Karpas-422 (cell line): ENCODE measurements at regions not wholly inside any gene's neighbourhood (a gene's known extent, or its start where the extent isn't known, plus 50 kb on each side); places are given as distances from the start of the nearest gene placed in this dataset.

Source experiments
- DNase-seq: peaks from one replicate; pipeline ENCODE4 v3.0.0-alpha.2; 2015
- H2AFZ ChIP-seq: fragments of 200-600 bp; sonication (generic); 2 replicates; pipeline ENCODE4 v1.6.1; 2014; ENCODE audit warnings: antibody characterized with exemption, low read length, mixed read lengths
- H3K27ac ChIP-seq: fragments of 200-600 bp; sonication (generic); 2 replicates; pipeline ENCODE4 v1.5.1; 2014; ENCODE audit warnings: mild to moderate bottlenecking, low read length, moderate library complexity
- H3K27me3 ChIP-seq: fragments of 200-600 bp; sonication (generic); 2 replicates; pipeline ENCODE4 v1.6.1; 2014; ENCODE audit warnings: low read length, mixed read lengths
- H3K36me3 ChIP-seq: fragments of 200-600 bp; sonication (generic); 2 replicates; pipeline ENCODE4 v1.6.1; 2014; ENCODE audit warnings: low read length, mixed read lengths; ENCODE audit not compliant: insufficient read depth
- H3K4me1 ChIP-seq: fragments of 200-600 bp; sonication (generic); 2 replicates; pipeline ENCODE4 v1.6.1; 2014; ENCODE audit warnings: mild to moderate bottlenecking, low read length, mixed read lengths
- H3K4me2 ChIP-seq: fragments of 200-600 bp; sonication (generic); 2 replicates; pipeline ENCODE4 v1.6.1; 2014; ENCODE audit warnings: low read length, low read depth, mild to moderate bottlenecking; ENCODE audit not compliant: poor library complexity, severe bottlenecking
- H3K4me3 ChIP-seq: fragments of 200-600 bp; sonication (generic); 2 replicates; pipeline ENCODE4 v1.5.1; 2014; ENCODE audit warnings: mild to moderate bottlenecking, antibody characterized with exemption, low read length, mixed read lengths
- H3K79me2 ChIP-seq: fragments of 200-600 bp; sonication (generic); 2 replicates; pipeline ENCODE4 v1.6.1; 2014; ENCODE audit warnings: mild to moderate bottlenecking, low read length, mixed read lengths
- H3K9ac ChIP-seq: fragments of 200-600 bp; sonication (generic); 2 replicates; pipeline ENCODE4 v1.6.0; 2014; ENCODE audit warnings: low read length
- H3K9me2 ChIP-seq: fragments of 200-600 bp; sonication (generic), shearing (Covaris generic); replicated peaks from 2 replicates; pipeline ENCODE4 v1.6.0; 2014; ENCODE audit warnings: mild to moderate bottlenecking, low read length, moderate library complexity; ENCODE audit not compliant: insufficient read depth
- H3K9me3 ChIP-seq: fragments of 300-700, 200-600 bp; sonication (generic); 2 replicates; pipeline ENCODE4 v1.6.1; 2014; ENCODE audit warnings: low read length, mixed read lengths
- H4K20me1 ChIP-seq: fragments of 200-600 bp; sonication (generic); 2 replicates; pipeline ENCODE4 v1.6.1; 2014; ENCODE audit warnings: mild to moderate bottlenecking, antibody characterized with exemption, low read length, low read depth; ENCODE audit not compliant: insufficient read depth

DNA sequence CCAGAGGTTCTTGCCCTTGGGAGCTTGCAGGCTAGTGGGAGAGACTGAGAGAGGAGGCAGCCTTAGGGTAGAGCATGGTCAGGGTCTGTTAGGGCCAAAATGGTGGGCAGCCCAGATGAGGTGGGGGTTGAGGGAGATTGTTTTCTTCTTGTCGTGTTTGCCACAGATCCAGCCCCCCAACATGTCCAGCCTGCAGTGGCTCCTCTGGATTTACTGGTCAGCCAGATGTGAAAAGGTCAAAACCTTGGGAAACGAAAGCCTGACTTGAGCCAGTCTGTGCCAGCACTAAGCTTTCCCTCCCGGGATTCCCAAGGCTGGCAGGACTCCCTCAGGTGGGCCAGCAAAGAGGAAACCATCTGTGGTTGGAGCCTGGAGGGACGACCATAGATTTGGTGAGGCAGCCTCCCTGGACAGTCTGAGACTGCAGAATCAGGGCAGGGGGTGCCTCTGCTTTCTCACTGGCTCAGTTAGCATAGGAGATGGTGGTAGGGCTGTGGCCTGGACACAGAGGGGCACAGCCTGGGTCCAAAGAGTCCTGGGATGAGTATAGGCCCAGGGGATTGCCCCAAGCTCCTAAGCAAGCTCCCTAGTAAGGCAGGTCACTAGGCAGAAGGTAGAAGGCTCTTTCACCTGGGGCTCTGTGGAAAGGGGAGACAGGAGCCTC is 51.2 kb upstream of the PRR23C start:
- no peak overlapping the region for H3K4me3 ChIP-seq
- no peaks in the 10 kb centered on the region for H3K4me1 ChIP-seq
- no peaks in the 10 kb centered on the region for H3K79me2 ChIP-seq
- DNase-seq: no peak
- H3K27ac ChIP-seq: no peak overlapping the region
- H4K20me1 ChIP-seq: no peaks in the 10 kb centered on the region
- H2AFZ ChIP-seq: no peak overlapping the region
- H3K27me3 ChIP-seq: no peaks in the 10 kb centered on the region
- no peaks in the 10 kb centered on the region for H3K9me2 ChIP-seq
- no peaks in the 10 kb centered on the region for H3K36me3 ChIP-seq
- no peak overlapping the region for H3K4me2 ChIP-seq
- H3K9ac ChIP-seq: no peak overlapping the region
- 0 out of 2 replicates have a peak, but pooled peaks cover 5% of the 10 kb centered on the region for H3K9me3 ChIP-seq

DNA sequence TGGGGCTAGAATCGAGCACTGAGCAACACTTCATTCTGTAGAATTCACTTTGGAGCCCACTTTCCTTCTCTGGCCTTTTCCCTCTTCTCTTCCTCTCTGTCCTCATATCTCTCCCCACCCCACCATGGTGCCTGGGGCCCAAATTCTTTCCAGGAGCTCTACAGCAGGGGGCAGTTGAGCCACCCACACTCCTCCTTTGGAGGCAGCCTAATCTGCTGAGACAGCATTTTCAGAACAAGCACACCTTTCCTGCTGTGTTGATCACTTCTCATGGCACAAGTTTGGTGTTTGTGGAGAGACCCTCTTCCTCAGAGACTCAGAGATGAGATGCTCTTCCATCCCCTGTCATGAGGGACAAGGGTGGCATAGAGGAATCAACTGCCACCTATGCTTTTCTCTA is 52.0 kb upstream of the PRR23C start:
- Histone ChIP-seq H3K9me3 (0 out of 2 replicates have a peak, but pooled peaks cover 5% of the 10 kb centered on the region), H3K27ac (no peak overlapping the region), H3K36me3 (no peaks in the 10 kb centered on the region), H2AFZ (no peak overlapping the region), H3K79me2 (no peaks in the 10 kb centered on the region), H3K9me2 (no peaks in the 10 kb centered on the region), H3K4me2 (no peak overlapping the region), H3K27me3 (no peaks in the 10 kb centered on the region), H3K4me1 (peaks cover 4% of the 10 kb centered on the region; the same call in 1 of the 2 replicates), H3K4me3 (no peak overlapping the region), H4K20me1 (no peaks in the 10 kb centered on the region), H3K9ac (no peak overlapping the region)
- no peak for DNase-seq

DNA sequence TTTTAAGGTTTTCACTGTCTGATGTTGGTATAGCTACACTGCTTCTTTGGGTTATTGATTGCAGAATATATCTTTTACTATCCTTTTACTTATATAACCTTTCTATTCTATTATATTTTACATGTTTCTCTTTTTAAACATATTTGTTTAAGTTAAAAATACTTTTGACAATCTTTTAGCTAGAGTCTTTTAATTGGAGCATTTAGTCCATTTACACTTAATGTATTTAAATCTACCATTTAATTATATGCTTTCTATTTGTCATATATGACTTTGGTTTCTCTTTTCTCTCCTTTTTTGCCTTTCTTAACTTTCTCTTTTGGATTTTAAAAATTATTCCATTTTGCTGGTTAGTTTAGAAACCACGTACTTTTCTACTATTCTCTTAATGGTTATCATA is 53.7 kb upstream of the PRR23C start:
- no peak overlapping the region for H3K27ac ChIP-seq

DNA sequence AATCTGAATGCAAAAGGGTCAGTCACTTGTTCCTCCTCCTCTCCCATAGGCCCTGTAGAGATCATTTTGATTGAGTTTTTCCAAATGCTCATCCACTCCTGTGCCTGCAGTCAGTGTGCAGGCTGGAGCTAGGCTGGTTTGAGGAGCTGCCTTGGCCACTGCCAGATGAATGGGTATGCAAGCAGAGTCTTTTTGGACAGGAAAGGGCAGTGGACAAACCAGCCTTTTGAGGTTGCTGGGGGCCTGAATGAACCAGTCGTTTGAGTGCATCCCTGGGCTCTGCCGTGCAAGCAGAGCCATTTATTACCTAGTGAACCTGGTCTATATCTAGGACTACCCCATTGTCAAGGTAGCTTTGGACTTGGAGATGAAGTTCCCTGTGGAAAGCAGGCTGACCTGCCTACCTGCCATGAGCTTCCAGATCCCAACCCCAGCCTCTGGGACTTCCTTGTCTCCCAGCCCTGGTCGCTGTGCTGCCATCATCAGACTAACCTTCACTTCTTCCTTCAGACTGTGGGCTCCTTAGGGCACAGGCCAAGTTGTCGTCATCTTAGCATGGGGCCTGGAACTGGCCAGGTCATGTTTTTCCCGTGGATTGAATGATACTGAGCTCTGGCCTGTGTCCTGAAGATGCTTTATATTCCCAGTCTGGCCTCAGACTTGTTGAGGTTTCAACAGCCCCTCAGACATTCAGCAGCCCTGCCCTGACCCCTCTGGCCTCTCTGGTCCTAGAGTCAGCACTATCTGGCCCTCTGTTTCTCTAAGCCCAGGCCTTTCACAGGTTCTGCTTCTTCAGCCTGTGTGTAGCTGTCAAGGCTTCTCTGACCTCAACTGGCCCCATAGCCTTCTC is 55.5 kb upstream of the PRR23C start:
- Histone ChIP-seq H3K36me3 (no peaks in the 10 kb centered on the region), H3K27ac (no peak overlapping the region), H4K20me1 (no peaks in the 10 kb centered on the region), H3K9ac (no peak overlapping the region), H3K4me1 (peaks cover 4% of the 10 kb centered on the region; the same call in 1 of the 2 replicates), H3K27me3 (no peaks in the 10 kb centered on the region), H3K9me2 (no peaks in the 10 kb centered on the region), H3K9me3 (no peaks in the 10 kb centered on the region), H2AFZ (no peak overlapping the region), H3K79me2 (no peaks in the 10 kb centered on the region), H3K4me3 (no peak overlapping the region), H3K4me2 (no peak overlapping the region)
- no peak for DNase-seq

More for the DNA sequence above, 53.7 kb upstream of the PRR23C start:
- no peak overlapping the region for H2AFZ ChIP-seq
- H3K4me2 ChIP-seq: no peak overlapping the region
- no peaks in the 10 kb centered on the region for H3K36me3 ChIP-seq
- H3K9me2 ChIP-seq: no peaks in the 10 kb centered on the region
- H3K4me1 ChIP-seq: peaks cover 4% of the 10 kb centered on the region; the same call in 1 of the 2 replicates
- DNase-seq: no peak
- no peaks in the 10 kb centered on the region for H3K9me3 ChIP-seq
- H3K9ac ChIP-seq: no peak overlapping the region
- no peaks in the 10 kb centered on the region for H4K20me1 ChIP-seq
- no peak overlapping the region for H3K4me3 ChIP-seq
- H3K27me3 ChIP-seq: no peaks in the 10 kb centered on the region
- no peaks in the 10 kb centered on the region for H3K79me2 ChIP-seq

DNA sequence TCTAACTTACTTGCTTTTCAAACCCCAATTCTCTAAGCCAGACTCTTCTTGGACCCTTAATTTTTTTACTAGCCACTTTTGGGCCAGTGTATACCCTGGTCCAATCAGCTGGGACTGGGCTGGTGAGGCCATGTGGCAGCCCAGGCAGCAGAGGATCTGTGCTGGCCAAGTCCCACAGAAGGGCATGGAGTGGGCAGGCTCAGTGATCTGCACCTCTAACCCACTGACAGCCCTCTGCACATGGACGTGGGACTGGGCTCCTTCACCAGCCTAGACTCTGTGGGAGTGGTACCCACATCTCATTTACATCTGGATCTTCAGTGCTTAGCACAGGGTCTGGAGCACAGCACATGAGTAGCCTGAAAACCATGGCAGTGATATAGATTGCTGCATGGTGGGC is 56.1 kb upstream of the PRR23C start:
- Histone ChIP-seq H2AFZ (no peak overlapping the region), H3K9ac (no peak overlapping the region), H3K9me3 (no peaks in the 10 kb centered on the region), H3K79me2 (no peaks in the 10 kb centered on the region), H3K27me3 (no peaks in the 10 kb centered on the region), H3K4me1 (peaks cover 4% of the 10 kb centered on the region; the same call in 1 of the 2 replicates), H3K9me2 (no peaks in the 10 kb centered on the region), H3K27ac (no peak overlapping the region), H3K4me2 (no peak overlapping the region), H4K20me1 (no peaks in the 10 kb centered on the region), H3K4me3 (no peak overlapping the region), H3K36me3 (no peaks in the 10 kb centered on the region)
- no peak for DNase-seq

DNA sequence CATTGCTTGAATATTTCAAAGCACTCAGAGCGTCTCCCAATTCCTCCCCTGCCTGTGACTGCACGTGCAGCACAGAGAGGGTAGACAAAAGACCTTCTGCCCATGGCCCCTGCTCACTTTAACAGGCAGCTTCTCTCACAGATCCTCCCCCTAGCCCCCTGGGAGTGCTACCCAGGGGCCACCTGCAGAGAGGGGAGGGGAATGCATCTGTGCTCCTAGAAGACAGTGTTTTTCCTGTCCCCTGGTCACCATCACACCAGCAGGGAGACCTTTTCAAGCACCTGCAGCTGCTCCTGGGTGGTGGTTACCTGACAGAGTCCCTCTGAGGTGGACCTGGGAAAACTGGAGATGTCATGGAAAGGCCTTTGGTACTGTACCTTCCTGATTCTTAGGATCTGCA is 56.7 kb upstream of the PRR23C start:
- no peak overlapping the region for H3K9ac ChIP-seq
- H2AFZ ChIP-seq: no peak overlapping the region
- no peaks in the 10 kb centered on the region for H4K20me1 ChIP-seq
- no peaks in the 10 kb centered on the region for H3K79me2 ChIP-seq
- no peaks in the 10 kb centered on the region for H3K9me2 ChIP-seq
- H3K9me3 ChIP-seq: no peaks in the 10 kb centered on the region
- H3K4me1 ChIP-seq: peaks cover 4% of the 10 kb centered on the region; the same call in 1 of the 2 replicates
- H3K27me3 ChIP-seq: no peaks in the 10 kb centered on the region
- H3K36me3 ChIP-seq: no peaks in the 10 kb centered on the region
- no peak overlapping the region for H3K27ac ChIP-seq
- no peak overlapping the region for H3K4me3 ChIP-seq
- DNase-seq: no peak
- H3K4me2 ChIP-seq: no peak overlapping the region

DNA sequence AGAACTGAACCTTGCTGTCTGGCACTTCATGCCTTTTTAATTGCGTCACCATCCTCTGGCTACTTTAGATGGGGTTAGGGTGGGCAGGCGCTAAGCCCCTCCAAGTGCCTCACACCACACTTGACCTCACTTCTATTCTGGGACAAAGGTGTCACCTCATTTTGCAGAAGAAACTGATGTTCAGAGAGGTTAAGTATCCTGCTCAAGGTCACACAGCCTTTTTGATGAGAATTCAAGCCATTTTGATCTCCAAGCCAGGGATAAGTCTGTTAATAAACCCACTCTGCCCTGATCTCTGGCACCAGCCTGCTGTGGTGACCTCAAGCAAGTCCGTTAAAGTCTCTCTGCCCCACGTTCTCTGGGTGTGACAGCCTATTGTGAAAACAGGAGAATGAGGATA is 58.8 kb upstream of the PRR23C start:
- Histone ChIP-seq H3K27me3 (no peaks in the 10 kb centered on the region), H3K27ac (no peak overlapping the region), H3K9ac (no peak overlapping the region), H3K36me3 (no peaks in the 10 kb centered on the region), H4K20me1 (no peaks in the 10 kb centered on the region), H3K4me3 (no peak overlapping the region), H2AFZ (no peak overlapping the region), H3K4me2 (no peak overlapping the region), H3K9me2 (no peaks in the 10 kb centered on the region), H3K79me2 (no peaks in the 10 kb centered on the region), H3K9me3 (no peaks in the 10 kb centered on the region), H3K4me1 (peaks cover 4% of the 10 kb centered on the region; the same call in 1 of the 2 replicates)
- DNase-seq: no peak

DNA sequence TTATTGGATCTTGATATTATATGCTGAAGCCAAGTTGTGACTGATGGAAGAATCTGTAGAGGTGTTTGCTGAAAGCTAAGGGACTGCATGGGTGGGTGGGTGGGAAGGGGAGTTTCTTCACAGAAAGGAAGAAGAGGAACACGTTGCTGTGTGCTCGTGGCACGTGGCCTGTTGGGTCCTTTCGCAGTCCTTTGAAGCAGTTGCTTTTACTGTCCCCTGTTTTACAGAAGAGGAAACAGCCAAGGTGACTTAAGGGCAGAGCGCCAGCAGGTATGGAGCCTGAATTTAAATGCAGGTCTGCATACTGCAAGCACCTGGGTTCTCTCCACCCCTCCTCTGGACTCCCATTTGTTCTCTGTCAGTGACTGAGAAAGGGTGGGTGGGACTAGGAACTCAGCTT is 59.4 kb upstream of the PRR23C start:
- Histone ChIP-seq H3K4me3 (no peak overlapping the region), H2AFZ (no peak overlapping the region), H3K9me2 (no peaks in the 10 kb centered on the region), H3K36me3 (no peaks in the 10 kb centered on the region), H3K9me3 (no peaks in the 10 kb centered on the region), H3K79me2 (no peaks in the 10 kb centered on the region), H3K4me2 (no peak overlapping the region), H3K9ac (no peak overlapping the region), H3K4me1 (peaks cover 4% of the 10 kb centered on the region; the same call in 1 of the 2 replicates), H3K27ac (no peak overlapping the region), H3K27me3 (no peaks in the 10 kb centered on the region), H4K20me1 (no peaks in the 10 kb centered on the region)
- no peak for DNase-seq
